IMR-90 (cell line): ENCODE measurements at regions not wholly inside any gene's neighbourhood (a gene's known extent, or its start where the extent isn't known, plus 50 kb on each side); places are given as distances from the start of the nearest gene placed in this dataset.
A peak's percentile ranks its signal among the peaks of the same experiment; 100 is the strongest.

Source experiments
- ATAC-seq: fragments of 200-7000 bp; cut with Tn5 transposase; 2 replicates; pipeline ENCODE4 v1.9.1; 2020; ENCODE audit warnings: low read depth, mild to moderate bottlenecking, moderate library complexity
- BruUV-seq: library from RNA; stranded (reverse); fragments of 400-500 nt; replicated peaks from 2 replicates; lab custom pipeline; 2021; lab: Mats Ljungman, UMichigan
- CTCF ChIA-PET: fragments of 300-600 bp; formaldehyde crosslinking; extraction: SDS; loops from one replicate; lab custom pipeline; 2021; ENCODE audit warnings: antibody characterized with exemption; lab: Yijun Ruan, JAX
- POLR2A ChIA-PET: fragments of 300-600 bp; sonication (Branson Sonifier 250); formaldehyde crosslinking; loops from one replicate; lab custom pipeline; 2022; ENCODE audit warnings: antibody characterized with exemption; ENCODE audit not compliant: unreplicated experiment; lab: Charles Lee
- DNase-seq: peaks from one replicate; pipeline ENCODE4 v3.0.0; 2013
- H2AFZ ChIP-seq: replicated peaks from 2 replicates; pipeline ENCODE3; 2013; ENCODE audit warnings: low read length, mild to moderate bottlenecking; ENCODE audit not compliant: poor library complexity
- H2AK5ac ChIP-seq: 2 replicates; pipeline ENCODE4 v1.6.1; 2013; ENCODE audit warnings: low read depth, low read length, inconsistent platforms
- H2AK9ac ChIP-seq: replicated peaks from 2 replicates; pipeline ENCODE3; 2013; ENCODE audit warnings: mild to moderate bottlenecking, low read depth, low read length, moderate library complexity; ENCODE audit not compliant: poor library complexity
- H2BK120ac ChIP-seq: 2 replicates; pipeline ENCODE4 v1.6.1; 2013; ENCODE audit warnings: low read depth, low read length, inconsistent platforms
- H2BK15ac ChIP-seq: 3 replicates; pipeline ENCODE4 v1.6.1; 2013; ENCODE audit warnings: low read depth, low read length, inconsistent platforms
- H2BK20ac ChIP-seq: 2 replicates; pipeline ENCODE4 v1.6.1; 2013; ENCODE audit warnings: low read depth, mild to moderate bottlenecking, inconsistent platforms, low read length, moderate library complexity
- H2BK5ac ChIP-seq: 2 replicates; pipeline ENCODE4 v1.6.1; 2013; ENCODE audit warnings: mild to moderate bottlenecking, low read depth, low read length, inconsistent platforms; ENCODE audit not compliant: poor library complexity, severe bottlenecking
- H3K14ac ChIP-seq: replicated peaks from 2 replicates; pipeline ENCODE4 v1.6.1; 2013; ENCODE audit warnings: low read depth, low read length, inconsistent platforms
- H3K18ac ChIP-seq: 2 replicates; pipeline ENCODE4 v1.6.1; 2013; ENCODE audit warnings: low read depth, low read length, control low read depth
- H3K23ac ChIP-seq: 2 replicates; pipeline ENCODE4 v1.6.1; 2013; ENCODE audit warnings: low read depth, low read length, inconsistent platforms
- H3K27ac ChIP-seq: 2 replicates; pipeline ENCODE4 v1.5.1; 2013; ENCODE audit warnings: mild to moderate bottlenecking, control low read depth, low read length; ENCODE audit not compliant: insufficient read depth
- H3K27me3 ChIP-seq: 2 replicates; pipeline ENCODE4 v1.6.1; 2013; ENCODE audit warnings: low read length; ENCODE audit not compliant: control insufficient read depth, insufficient read depth
- H3K36me3 ChIP-seq: 2 replicates; pipeline ENCODE4 v1.6.1; 2013; ENCODE audit warnings: low read length, mixed read lengths; ENCODE audit not compliant: control insufficient read depth, insufficient read depth
- H3K4ac ChIP-seq: 2 replicates; pipeline ENCODE4 v1.6.1; 2013; ENCODE audit warnings: low read depth, low read length, inconsistent platforms
- H3K4me1 ChIP-seq: 2 replicates; pipeline ENCODE4 v1.6.1; 2013; ENCODE audit warnings: low read length, mixed read lengths; ENCODE audit not compliant: control insufficient read depth, insufficient read depth
- H3K4me2 ChIP-seq: 2 replicates; pipeline ENCODE4 v1.6.1; 2013; ENCODE audit warnings: low read depth, mild to moderate bottlenecking, control low read depth, low read length, moderate library complexity
- H3K4me3 ChIP-seq: 2 replicates; pipeline ENCODE4 v1.5.1; 2013; ENCODE audit warnings: low read depth, mild to moderate bottlenecking, control low read depth, low read length, moderate library complexity; ENCODE audit not compliant: insufficient read depth
- H3K56ac ChIP-seq: 2 replicates; pipeline ENCODE4 v1.6.1; 2013; ENCODE audit warnings: low read length, inconsistent platforms; ENCODE audit not compliant: insufficient read depth; ENCODE audit errors: extremely low read depth
- H3K79me1 ChIP-seq, 2 experiments: 2 replicates each; pipeline ENCODE4 v1.6.1; 2013; ENCODE audit warnings: low read length in 2 of 2, inconsistent platforms in 1 of 2, low read depth in 1 of 2
- H3K9ac ChIP-seq: 2 replicates; pipeline ENCODE4 v1.6.1; 2013; ENCODE audit warnings: low read depth, low read length, control low read depth
- H3K9me1 ChIP-seq: 2 replicates; pipeline ENCODE4 v1.6.1; 2013; ENCODE audit warnings: low read length, inconsistent platforms; ENCODE audit not compliant: insufficient read depth
- H3K9me3 ChIP-seq: 2 replicates; pipeline ENCODE4 v1.6.1; 2013; ENCODE audit warnings: low read length; ENCODE audit not compliant: control insufficient read depth, insufficient read depth
- H4K20me1 ChIP-seq: 2 replicates; pipeline ENCODE4 v1.6.1; 2013; ENCODE audit warnings: low read length, inconsistent platforms; ENCODE audit not compliant: insufficient read depth
- H4K5ac ChIP-seq: 2 replicates; pipeline ENCODE4 v1.6.1; 2013; ENCODE audit warnings: mild to moderate bottlenecking, low read depth, low read length, control low read depth
- H4K8ac ChIP-seq, 2 experiments: 2 replicates each; pipeline ENCODE4 v1.6.1; 2013; ENCODE audit warnings: low read depth in 2 of 2, low read length in 2 of 2, control low read depth in 1 of 2, inconsistent platforms in 1 of 2
- H4K91ac ChIP-seq: 2 replicates; pipeline ENCODE4 v1.6.1; 2013; ENCODE audit warnings: low read depth, low read length, inconsistent platforms; ENCODE audit not compliant: insufficient read depth
- CEBPB ChIP-seq: IDR thresholded peaks from 2 replicates; pipeline ENCODE4 v1.6.1; 2012; ENCODE audit warnings: low read depth, low read length, improper control_type of control experiment
- CHD1 ChIP-seq: IDR thresholded peaks from 2 replicates; pipeline ENCODE4 v1.6.1; 2012; ENCODE audit warnings: low read depth, low read length, improper control_type of control experiment
- CTCF ChIP-seq: conservative IDR thresholded peaks from 2 replicates; pipeline ENCODE4 v1.5.1; 2012; ENCODE audit warnings: mild to moderate bottlenecking, low read depth, low read length, improper control_type of control experiment
- FOS ChIP-seq: fragments of 150-350 bp; IDR thresholded peaks from 2 replicates; pipeline ENCODE4 v1.6.1; 2016; ENCODE audit warnings: low read depth, low read length
- MAZ ChIP-seq: IDR thresholded peaks from 2 replicates; pipeline ENCODE4 v1.6.1; 2012; ENCODE audit warnings: low read depth, mild to moderate bottlenecking, low read length, improper control_type of control experiment, moderate library complexity, borderline replicate concordance
- MXI1 ChIP-seq: IDR thresholded peaks from 2 replicates; pipeline ENCODE4 v1.6.1; 2012; ENCODE audit warnings: low read depth, mild to moderate bottlenecking, low read length, moderate library complexity, borderline replicate concordance
- NFE2L2 ChIP-seq: fragments of 150-350 bp; IDR thresholded peaks from 2 replicates; pipeline ENCODE4 v1.6.1; 2016; ENCODE audit warnings: low read depth, mild to moderate bottlenecking, low read length
- POLR2A ChIP-seq: IDR thresholded peaks from 2 replicates; pipeline ENCODE4 v1.6.1; 2012; ENCODE audit warnings: mild to moderate bottlenecking, low read depth, low read length
- RAD21 ChIP-seq: IDR thresholded peaks from 2 replicates; pipeline ENCODE4 v1.6.1; 2012; ENCODE audit warnings: low read length, improper control_type of control experiment
- RCOR1 ChIP-seq: IDR thresholded peaks from 2 replicates; pipeline ENCODE4 v1.6.1; 2012; ENCODE audit warnings: mild to moderate bottlenecking, low read length, improper control_type of control experiment; ENCODE audit not compliant: insufficient replicate concordance
- SMC3 ChIP-seq: fragments of 150-350 bp; IDR thresholded peaks from 2 replicates; pipeline ENCODE4 v1.6.1; 2016; ENCODE audit warnings: low read depth, mild to moderate bottlenecking, antibody characterized with exemption, low read length, moderate library complexity
- USF2 ChIP-seq: fragments of 150-350 bp; IDR thresholded peaks from 2 replicates; pipeline ENCODE4 v1.6.1; 2017; ENCODE audit warnings: mild to moderate bottlenecking, antibody characterized with exemption, low read length, low read depth
- WGBS, 2 experiments: methylation state at CpG; one replicate each; pipeline versions ENCODE4 v1.1.5 to v1.1.7; 2013; ENCODE audit warnings: missing lambda C conversion rate in 2 of 2; ENCODE audit not compliant: insufficient read length in 1 of 2; ENCODE audit errors: extremely low coverage in 2 of 2; 5-methylcytosine and 5-hydroxymethylcytosine counted together
- dilution Hi-C: fragments of 300-500 bp; cut with HindIII; formaldehyde crosslinking; loops from one replicate; pipeline ENCODE4 v1.14.3; 2018; ENCODE audit warnings: low sequenced_read_pairs; ENCODE audit not compliant: unreplicated experiment
- in situ Hi-C: fragments of 300-500 bp; cut with MboI; formaldehyde crosslinking; loops from 3 replicates; pipeline ENCODE4 v1.14.3; 2019; ENCODE audit warnings: low sequenced_read_pairs, inconsistent platforms, mixed read lengths
- intact Hi-C: fragments of 100-400 bp; cut with micrococcal nuclease; formaldehyde crosslinking; loops from 2 replicates; pipeline ENCODE4 v1.10.0; 2022

GRCh38 chr2:12796657-12797056 is 79.9 kb downstream of the TRIB2 start:
- intact Hi-C loops (no loop called here), dilution Hi-C loops (no loop called here), in situ Hi-C loops (no loop called here)
- Histone ChIP-seq H3K23ac (no peak overlapping the region), H3K9me3 (peaks cover 2% of the 10 kb centered on the region; the same call in 1 of the 2 replicates), H3K14ac (no peak overlapping the region; the same call in 1 of the 2 replicates), H3K18ac (no peak overlapping the region), H3K4me1 (no peaks in the 10 kb centered on the region), H3K27me3 (no peaks in the 10 kb centered on the region), H2AK5ac (peak overlapping the region; percentile 52; the same call in 1 of the 2 replicates), H4K20me1 (no peaks in the 10 kb centered on the region), H2BK15ac (peak overlapping the region; percentile 62; the same call in 1 of the 3 replicates), H2BK5ac (no peak overlapping the region), H3K36me3 (no peaks in the 10 kb centered on the region), H3K9me1 (no peaks in the 10 kb centered on the region), H3K27ac (no peak overlapping the region), H2AK9ac (peak overlapping the region; percentile 52), H3K4ac (no peak overlapping the region), H3K4me3 (no peak overlapping the region), H3K9ac (no peak overlapping the region), H3K4me2 (no peak overlapping the region), H2BK120ac (no peak overlapping the region; the same call in 1 of the 2 replicates), H2AFZ (peak overlapping the region; percentile 2), H4K8ac (0 out of 4 replicates have a peak overlapping the region, but pooled peaks of 1 of the 2 experiments have one; percentile 50), H3K56ac (no peak overlapping the region), H2BK20ac (no peak overlapping the region; the same call in 1 of the 2 replicates), H3K79me1 (no peaks in the 10 kb centered on the region), H4K5ac (no peak overlapping the region), H4K91ac (no peak overlapping the region)
- ChIA-PET CTCF (interaction anchor here (0.6 kb wide), 1 partner anchor 93 kb away, joined by 3 read pairs; no protein-coding TSS in a partner anchor), POLR2A (no interaction called here)
- WGBS, 2 experiments: 40% methylated on average over 1 of the region's 4 CpGs; no CpG with 5 or more reads in 1 of the 2 experiments
- TF ChIP-seq USF2: no peak
- no peak for TF ChIP-seq NFE2L2
- TF ChIP-seq RCOR1: no peak
- no peak for TF ChIP-seq CEBPB
- TF ChIP-seq MXI1: no peak
- TF ChIP-seq SMC3: no peak
- TF ChIP-seq POLR2A: no peak
- no peak for TF ChIP-seq FOS
- TF ChIP-seq CHD1: no peak
- no peak for TF ChIP-seq MAZ
- TF ChIP-seq RAD21: no peak
- no peak for TF ChIP-seq CTCF
- DNase-seq (no peak), ATAC-seq (no peak)
- BruUV-seq: no TSS peak
